HG03280 (cell line): ENCODE measurements at regions not wholly inside any gene's neighbourhood (a gene's known extent, or its start where the extent isn't known, plus 50 kb on each side); places are given as distances from the start of the nearest gene placed in this dataset.
"Not testable (repeated sequence)": the region's sequence is repeated elsewhere in the genome, so short reads cannot be mapped to it uniquely, and the experiment has no call there.

Experiments used
- ATAC-seq: cut with Tn5 transposase; IDR thresholded peaks from one replicate; pipeline ENCODE4 v1.9.1; 2021; ENCODE audit warnings: mild to moderate bottlenecking, moderate library complexity; ENCODE audit not compliant: unreplicated experiment

- no peak for ATAC-seq
These were observed 254.0 kb downstream of the DMAC1 start for GRCh38 chr9:7545371-7546165.

- ATAC-seq, result no peak
These were observed 256.9 kb downstream of the DMAC1 start for GRCh38 chr9:7542693-7543092.

- ATAC-seq, result no peak
These were observed 257.5 kb downstream of the DMAC1 start for GRCh38 chr9:7542126-7542525.

GRCh38 chr9:7536310-7536939, 263.2 kb downstream of the DMAC1 start:
- peak; percentile 90 for ATAC-seq

- ATAC-seq, result no peak
These were observed 265.2 kb downstream of the DMAC1 start for GRCh38 chr9:7534211-7534935.

- no peak for ATAC-seq
These were observed 266.0 kb downstream of the DMAC1 start for GRCh38 chr9:7533376-7534090.

GRCh38 chr9:7523426-7524043, 276.0 kb downstream of the DMAC1 start:
- no peak for ATAC-seq

GRCh38 chr9:7520396-7520795, 279.2 kb downstream of the DMAC1 start:
- ATAC-seq, result no peak

GRCh38 chr9:7516376-7516775, 283.2 kb downstream of the DMAC1 start:
- no peak for ATAC-seq

- no peak for ATAC-seq
These were observed 289.4 kb downstream of the DMAC1 start for GRCh38 chr9:7510199-7510598.

- ATAC-seq, result no peak
These were observed 289.9 kb downstream of the DMAC1 start for GRCh38 chr9:7509576-7510145.

- ATAC-seq, result no peak
These were observed 291.1 kb downstream of the DMAC1 start for GRCh38 chr9:7508516-7508915.

GRCh38 chr9:7507566-7508270, 291.9 kb downstream of the DMAC1 start:
- ATAC-seq, result no peak

- ATAC-seq, result no peak
These were observed 292.6 kb downstream of the DMAC1 start for GRCh38 chr9:7507026-7507425.

GRCh38 chr9:7500521-7500920, 299.1 kb downstream of the DMAC1 start:
- no peak for ATAC-seq

- no peak for ATAC-seq
These were observed 307.9 kb downstream of the DMAC1 start for GRCh38 chr9:7491641-7492040.

GRCh38 chr9:7490317-7491108, 309.1 kb downstream of the DMAC1 start:
- ATAC-seq, result no peak

GRCh38 chr9:7489036-7489435, 310.5 kb downstream of the DMAC1 start:
- ATAC-seq, result no peak

GRCh38 chr9:7484014-7484413, 315.6 kb downstream of the DMAC1 start:
- ATAC-seq, result not testable (repeated sequence)
